ENCODE measurements at regions not wholly inside any gene's neighbourhood (a gene's known extent, or its start where the extent isn't known, plus 50 kb on each side); places are given as distances from the start of the nearest gene placed in this dataset.

DNA sequence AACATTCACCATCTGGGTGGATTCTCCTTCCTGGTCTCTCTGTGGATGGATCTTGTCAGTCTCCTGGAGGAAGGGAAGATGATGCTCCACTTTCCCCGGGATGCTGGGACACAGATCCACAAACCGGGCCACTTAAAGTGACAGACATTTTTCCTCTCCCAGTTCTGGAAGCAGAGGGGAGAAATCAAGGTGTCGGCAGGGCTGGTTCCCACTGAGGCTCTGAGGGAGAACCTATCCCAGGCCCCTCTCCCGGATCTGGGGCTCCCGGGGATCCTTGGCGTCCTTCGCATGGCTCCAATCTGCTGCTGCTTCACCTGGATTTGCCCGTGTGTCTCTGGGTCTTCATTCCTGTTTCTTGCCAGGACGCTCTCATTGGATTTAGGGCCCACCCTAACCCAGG is 263.1 kb upstream of the TNRC6C start:
- no peak for DNase-seq

DNA sequence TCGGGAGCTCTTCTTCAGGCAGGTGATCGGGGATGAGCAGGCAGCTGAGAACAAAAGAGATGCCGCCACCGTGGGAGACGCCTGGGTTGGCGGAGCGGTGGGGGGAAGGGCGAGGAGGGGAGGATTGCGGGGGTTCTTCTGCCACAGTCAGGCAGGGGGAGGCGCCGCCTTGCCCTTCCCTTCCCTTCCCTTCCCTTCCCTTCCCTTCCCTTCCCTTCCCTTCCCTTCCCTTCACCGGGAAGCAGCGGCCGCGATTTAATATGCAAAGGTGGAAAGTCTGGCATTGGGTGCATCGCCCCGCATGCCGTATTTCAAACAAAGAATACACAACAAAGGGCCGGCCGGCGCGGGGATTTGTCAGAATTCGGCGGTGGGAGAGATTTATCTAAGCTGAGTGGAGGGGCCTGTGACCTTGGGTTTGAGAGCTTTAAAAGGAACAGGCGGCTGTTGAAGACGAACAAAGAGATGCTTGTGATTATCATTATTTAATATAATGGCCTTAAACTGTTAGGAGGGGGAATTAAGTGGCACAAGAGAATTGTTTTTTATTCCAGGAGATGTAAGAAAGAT is 262.3 kb upstream of the TNRC6C start:
- DNase-seq: no peak

DNA sequence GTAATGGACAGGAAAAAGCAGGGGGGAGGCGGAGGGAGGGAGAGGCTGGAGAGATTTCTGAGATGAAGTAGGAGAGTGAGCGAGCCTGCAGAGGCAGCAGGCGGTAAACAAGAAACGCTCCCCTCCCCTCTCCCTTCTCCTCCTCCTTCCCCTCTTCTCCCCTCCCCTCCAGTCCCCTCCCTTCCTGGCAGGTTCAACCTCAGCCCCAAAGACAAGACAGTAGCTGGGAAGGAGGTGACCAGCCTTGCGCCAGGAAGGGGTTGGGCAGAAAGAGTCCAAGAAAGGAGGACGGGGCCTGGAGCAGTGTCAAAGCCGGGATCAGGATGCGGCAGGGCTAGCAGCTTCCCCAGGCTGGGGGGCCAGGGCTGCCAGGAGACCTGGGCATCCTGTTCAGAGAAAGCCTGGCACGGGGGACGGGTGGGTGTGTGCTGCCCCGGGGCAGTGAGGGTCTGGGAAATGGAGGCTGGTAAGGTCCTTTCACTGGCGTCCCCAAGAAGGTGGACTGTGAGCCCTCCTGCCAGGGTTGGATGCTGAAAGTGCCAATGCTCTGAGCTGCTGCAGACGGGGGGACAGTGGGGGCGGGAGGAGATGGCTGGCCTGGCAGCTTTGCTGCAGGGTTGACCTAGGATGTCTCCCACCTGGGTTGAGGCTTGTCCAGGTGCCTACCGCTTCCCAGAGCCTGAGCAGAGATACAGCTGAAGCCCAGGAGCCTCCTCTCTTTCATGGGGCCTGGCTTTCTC is 261.6 kb upstream of the TNRC6C start:
- no peak for DNase-seq

DNA sequence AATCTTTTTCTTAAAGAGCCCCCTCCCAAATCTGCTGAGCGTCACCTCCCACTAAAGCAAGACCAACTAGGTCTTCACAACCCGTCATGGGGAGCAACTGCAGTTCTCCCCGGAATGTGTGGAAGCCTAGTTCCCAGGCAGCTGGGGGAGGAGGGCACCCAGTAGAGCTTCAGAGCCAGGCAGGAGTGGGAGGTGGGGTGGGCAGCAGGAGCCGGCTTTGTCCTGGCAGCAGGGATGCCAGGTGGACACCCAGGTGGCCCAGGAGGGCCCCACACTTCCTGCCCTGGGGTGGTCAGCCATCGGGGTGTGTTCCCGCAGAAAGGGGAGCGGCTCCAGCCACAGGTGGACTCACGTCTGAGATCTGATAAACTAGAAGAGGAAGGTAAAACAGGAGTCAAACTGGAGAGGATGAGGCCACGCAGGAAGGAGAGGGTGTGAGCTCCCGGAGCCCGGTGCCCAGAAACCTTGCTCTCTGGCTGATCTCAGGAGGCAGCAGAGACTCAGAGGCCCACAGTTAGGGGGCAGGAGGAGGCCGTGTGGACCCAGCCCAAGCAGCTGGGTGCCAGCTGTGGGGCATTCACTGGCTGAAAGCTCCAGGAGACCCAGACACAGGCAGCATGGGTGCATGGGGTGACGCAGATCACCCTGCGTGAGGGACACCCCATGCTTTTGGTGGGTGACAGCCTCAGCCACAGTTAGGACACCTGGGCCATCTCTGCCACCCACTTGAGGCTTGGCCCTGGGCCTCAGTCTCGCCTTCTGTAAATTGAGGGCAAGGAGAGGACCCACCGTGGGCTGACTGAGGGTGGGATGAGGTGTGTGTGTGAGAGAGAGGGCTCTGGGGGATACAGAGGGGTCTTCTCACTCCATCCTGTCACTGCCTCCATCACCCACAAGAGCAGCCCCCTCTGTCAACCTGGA is 260.8 kb upstream of the TNRC6C start:
- no peak for DNase-seq

DNA sequence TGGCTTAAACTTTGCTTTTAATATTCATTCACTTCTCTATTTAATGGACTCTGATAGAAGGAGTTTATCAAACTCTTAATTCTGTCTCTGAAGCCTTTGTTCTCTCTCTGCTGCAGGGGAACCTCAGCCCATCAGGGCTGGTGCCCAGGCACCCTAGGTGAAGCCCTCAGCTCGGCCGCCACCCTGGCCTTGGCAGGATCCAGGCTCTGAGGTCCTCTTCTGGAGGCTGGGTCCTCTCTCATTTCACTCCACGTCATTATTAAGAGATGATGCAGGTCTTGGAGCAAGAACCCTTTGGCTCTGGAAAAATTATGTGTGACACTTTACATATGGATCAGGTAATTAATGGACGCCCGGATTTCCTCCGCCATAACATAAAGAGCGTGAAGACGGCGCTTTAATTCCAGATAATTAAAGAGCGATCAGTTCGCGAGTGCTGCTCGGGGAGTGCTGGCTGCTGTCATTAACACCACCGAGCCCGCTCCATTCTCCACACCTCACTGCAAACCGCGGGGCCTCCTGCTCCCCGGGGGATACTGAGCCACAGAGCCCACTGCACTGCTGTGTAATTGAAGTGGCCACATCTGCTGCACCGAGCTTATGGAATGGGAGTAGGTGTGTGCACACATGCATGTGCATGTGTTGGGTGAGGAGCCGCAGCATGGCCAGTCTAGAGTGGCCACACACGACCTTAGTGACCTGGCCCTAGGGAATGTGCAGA is 259.4 kb upstream of the TNRC6C start:
- no peak for DNase-seq

DNA sequence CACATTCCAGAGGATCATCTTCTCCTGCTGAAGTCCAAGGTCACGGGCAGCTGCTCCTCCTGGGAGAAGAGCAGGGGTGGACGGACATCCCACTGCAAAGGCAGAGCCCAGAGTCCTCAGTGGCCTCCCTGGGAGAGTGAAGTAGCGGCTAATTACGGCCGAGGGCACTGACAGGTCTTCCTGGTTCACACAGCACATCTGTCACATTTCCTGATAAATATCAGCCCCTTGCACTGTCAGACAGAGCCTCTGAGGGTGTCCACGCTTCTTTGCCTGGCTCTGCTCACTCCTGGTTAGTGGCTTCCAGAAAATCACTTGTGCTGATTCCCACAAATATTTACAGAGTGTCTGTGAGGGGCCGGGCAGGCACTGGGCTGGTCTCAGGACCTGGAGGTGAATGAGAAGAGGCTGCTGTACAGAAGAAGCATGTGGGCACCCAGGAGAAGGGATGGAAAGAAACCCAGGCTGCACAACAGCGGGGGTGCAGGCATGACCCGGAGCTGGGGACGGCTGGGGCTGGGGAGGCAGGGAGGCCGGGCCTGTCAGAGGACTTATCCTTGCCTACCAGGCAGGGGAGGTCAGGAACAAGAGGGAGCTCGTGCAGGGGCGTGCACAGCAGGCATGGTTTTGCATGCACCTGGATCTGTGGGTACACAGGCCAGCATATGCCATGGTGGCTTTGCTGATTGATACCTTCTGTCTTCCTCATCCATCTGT is 258.2 kb upstream of the TNRC6C start:
- no peak for DNase-seq

DNA sequence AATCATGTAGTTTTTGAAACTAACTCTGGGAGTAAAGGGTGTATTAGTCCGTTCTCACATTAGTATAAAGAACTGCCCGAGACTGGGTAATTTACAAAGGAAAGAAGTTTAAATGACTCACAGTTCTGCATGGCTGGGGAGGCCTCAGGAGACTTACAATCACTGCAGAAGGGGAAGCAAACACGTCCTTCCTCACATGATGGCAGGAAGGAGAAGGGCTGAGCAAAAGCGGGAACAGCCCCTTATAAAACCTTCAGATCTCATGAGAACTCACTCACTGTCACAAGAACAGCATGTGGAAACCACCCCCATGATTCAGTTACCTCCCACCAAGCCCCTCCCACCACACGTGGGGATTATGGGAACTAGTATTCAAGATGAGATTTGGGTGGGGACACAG is 256.5 kb upstream of the TNRC6C start:
- no peak for DNase-seq

DNA sequence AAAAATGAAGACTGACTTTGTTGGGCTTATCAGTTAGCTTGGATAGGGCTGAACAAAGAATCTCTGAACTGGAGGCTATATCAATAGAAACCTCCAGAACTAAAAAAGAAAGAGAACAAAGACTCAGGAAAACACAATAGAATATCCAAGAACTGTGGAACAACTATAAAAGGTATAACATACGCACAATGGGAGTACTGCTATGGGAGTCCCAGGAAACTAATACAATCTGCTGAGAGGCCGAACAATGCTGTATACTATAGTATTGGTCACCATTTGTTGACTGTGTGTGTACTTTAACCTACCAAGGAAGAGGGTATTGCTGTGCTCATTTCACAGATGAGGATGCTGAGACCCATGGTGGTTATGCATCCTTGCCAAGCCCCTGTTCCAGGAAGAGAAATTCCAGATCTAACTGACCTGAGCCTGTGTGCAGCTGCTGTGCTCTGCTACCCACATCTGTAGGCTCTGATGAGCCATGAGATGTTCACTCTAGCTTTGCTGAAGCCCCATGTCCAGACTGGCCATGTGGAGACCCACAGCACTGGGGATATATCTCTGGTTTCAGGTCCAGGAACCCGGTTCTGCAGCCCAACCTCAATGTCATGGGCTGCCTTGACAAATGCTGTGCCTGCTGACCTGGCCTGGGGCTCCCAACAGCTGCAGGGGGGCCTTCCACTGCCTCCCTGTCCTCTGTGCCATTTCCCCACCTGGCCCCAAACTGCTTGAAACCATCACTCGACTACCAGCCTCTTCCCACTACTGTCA is 254.3 kb upstream of the TNRC6C start:
- no peak for DNase-seq

DNA sequence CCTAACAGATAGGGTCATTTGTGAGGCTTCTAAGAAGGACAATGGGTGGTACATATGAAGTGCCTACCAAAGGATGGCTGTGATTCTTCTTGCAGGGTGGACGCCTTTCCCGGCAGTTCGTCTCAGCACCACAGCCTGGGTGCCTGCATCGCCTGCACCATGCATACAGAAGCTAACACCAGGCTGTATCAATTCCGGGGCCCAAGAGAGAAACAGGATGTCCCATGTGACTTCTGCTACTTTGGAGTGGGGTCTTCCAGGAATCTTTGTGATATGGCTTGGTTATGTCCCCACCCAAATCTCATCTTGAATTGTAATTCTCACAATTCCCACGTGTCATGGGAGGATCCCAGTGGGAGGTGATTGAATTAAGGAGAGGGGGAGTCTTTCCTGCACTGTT is 251.6 kb upstream of the TNRC6C start:
- no peak for DNase-seq

DNA sequence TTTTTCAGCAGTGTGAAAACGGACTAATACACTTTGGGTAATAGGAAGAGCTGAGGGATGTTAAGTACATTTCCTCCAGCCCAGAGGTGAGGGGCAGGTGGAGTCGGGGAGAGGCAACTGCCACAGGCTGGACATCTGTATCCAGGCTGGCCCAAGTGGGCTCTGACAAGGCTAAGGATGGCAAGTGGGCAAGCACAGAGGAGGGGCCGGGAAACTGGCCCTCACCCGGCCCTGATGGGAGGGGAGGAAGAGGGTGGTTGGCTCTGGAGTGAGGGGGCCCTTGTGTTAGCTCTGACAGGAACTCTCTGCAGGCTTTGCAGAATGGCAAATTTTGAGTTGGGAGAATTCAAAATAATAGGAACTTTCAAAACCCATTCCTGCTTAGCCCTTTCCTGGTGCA is 251.0 kb upstream of the TNRC6C start:
- no peak for DNase-seq

DNA sequence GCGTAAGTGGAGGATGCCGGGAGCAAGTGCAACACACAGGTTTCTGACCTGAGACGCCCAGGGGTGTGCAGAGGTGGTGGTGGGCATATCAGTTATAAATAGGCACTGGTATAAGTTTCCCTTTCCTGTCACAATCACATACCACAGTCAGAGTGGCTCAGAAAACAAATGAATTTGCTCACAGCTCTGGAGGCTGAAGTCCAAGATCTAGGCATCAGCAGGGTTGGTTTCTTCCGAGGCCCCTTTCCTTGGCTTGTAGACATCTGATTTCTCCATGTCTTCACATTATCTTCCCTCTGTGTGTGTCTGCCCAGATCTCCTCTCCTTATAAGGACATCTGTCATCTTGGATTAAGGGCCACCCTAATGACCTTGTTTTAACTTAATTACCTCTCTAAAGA is 250.5 kb upstream of the TNRC6C start:
- no peak for DNase-seq

DNA sequence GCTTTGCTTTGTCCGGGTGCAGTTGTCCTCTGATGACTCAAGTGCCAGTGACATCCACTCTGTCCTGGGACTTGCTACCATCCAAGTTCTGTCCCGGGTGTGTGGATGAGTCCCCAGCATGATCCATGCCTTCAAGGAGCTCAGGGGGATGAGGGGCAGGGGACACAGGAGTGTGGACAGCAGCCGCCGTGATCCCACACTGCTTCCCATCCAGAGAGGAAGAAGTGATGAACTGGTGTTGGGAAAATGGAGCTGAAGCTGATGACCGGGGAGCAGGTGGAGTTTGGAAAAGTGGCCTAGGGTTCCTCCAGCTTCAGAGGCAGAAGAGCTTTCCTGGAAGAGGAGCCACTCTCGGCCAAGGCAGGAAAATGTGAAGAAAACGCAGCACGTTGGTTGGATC is 249.6 kb upstream of the TNRC6C start:
- DNase-seq: no peak

DNA sequence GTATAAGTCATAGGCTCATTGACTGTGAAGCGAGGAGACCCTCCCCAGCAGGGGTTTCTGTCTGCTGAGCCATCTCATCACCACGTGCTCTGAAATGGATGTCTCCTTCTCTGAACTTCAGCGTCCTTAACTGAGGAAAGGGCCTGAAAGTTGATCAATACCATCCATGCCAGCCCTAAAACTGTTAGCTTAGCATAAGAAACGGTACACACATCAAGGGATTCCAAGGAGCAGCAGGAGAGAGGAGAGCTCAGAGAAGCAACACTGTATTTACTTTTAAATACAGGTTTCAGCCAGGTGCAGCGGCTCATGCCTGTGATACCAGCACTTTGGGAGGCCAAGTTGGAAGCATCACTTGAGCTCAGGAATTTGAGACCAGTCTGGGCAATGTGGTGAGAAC is 248.9 kb upstream of the TNRC6C start:
- DNase-seq: no peak

DNA sequence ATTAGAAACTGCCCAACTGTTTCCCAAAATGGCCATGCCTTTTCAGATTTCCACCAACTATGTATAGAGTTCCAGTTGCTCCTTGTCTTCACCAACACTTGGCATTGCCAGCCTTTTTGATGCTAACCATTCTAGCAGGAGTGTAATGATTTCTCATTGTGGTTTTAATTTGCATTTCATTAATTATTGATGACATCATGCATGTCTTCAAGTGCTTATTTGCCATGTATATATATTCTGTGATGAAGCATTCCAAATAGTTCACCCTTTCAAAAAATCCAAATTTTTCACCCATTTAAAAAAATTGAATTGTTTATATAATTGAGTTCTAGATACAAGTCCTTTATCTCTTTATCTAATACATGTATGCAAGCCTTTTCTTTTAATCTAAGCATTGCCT is 245.9 kb upstream of the TNRC6C start:
- DNase-seq: no peak

DNA sequence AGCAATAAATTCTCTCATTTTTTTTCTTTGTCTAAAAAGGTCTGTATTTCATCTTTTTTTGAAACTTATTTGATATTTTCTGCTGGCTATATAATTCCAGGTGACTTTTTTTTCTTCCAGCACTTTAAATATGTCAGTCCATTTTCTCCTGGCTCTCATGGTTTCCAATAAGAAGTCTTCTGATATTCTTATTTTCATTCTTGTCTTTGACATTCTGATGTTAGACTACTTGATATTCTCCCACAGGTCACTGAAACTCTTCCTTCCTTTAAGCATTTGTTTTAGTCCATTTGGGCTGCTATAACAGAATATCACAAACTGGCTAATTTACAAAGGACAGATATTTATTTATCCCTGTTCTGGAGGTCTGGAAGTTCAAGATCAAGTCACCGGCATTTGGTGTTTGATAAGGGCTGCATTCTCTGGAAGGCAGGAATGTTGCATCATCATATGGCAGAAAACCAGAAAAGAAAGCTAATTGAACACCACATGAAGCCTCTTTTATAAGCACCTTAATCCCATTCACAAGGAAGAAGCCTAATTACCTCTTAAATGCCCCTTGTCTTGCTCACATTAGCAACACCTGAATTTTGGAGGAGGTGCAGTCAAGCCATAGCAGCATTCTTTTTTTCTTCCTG is 242.1 kb upstream of the TNRC6C start:
- no peak for DNase-seq

DNA sequence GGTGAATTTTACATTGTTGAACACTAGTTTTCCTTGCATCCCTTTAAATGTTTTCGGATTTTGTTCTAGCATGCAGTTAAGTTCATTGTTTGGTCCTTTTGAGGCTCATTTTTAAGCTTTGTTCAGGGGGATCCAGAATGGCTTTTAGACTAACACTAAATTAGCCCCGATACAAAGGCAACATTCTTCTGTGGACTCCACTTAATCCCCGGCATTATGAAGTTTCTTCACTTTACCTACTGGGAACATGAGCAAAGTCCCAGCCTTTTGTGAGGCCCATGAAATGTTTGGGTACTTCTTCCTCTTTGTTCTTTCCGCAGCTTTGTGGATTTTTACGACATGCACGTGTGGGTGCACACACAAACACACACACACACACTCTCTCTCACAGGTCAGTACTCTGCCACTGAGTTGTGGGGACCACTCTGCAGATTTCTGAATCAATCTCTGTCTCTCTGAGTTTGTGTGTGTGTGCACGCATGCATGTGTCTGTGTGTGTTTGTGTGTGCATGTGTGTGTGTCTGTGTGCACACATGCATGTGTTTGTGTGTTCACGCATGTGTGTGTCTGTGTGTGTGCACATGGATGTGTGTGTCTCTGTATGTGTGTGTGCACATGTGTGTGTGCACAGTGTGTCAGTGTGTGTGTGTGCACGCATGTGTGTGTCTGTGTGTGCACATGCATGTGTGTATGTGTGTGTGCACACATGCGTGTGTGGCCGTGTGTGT is 240.4 kb upstream of the TNRC6C start:
- DNase-seq: no peak

DNA sequence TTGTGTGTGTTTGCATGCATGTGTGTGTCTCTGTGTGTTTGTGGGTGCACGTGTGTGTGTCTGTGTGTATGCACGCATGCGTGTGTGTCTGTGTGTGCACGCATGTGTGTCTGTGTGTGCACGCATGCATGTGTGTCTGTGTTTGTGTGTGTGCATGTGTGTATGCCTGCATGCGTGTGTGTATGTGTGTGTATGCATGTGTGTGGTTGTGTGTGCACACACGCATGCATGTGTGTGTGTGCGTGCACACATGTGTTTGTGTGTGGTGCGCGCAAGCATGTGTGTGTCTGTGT is 239.9 kb upstream of the TNRC6C start:
- no peak for DNase-seq

DNA sequence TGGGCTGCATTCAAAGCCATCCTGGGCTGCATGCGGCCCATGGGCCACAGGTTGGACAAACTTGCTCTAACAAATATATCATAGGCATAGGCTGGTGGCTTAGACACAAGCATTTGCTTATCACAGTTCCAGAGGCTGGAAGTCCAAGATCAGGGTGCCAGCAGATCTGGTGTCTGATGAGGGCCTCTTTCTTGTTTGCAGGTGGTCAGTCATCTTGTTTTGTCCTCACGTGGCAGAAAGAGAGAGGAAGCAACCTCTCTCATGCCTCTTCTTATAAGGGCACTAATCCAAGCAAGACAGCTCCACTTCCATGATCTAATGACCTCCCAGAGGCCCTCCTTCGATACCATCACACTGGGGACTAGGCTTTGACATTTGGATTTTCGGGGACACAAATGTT is 238.7 kb upstream of the TNRC6C start:
- no peak for DNase-seq

DNA sequence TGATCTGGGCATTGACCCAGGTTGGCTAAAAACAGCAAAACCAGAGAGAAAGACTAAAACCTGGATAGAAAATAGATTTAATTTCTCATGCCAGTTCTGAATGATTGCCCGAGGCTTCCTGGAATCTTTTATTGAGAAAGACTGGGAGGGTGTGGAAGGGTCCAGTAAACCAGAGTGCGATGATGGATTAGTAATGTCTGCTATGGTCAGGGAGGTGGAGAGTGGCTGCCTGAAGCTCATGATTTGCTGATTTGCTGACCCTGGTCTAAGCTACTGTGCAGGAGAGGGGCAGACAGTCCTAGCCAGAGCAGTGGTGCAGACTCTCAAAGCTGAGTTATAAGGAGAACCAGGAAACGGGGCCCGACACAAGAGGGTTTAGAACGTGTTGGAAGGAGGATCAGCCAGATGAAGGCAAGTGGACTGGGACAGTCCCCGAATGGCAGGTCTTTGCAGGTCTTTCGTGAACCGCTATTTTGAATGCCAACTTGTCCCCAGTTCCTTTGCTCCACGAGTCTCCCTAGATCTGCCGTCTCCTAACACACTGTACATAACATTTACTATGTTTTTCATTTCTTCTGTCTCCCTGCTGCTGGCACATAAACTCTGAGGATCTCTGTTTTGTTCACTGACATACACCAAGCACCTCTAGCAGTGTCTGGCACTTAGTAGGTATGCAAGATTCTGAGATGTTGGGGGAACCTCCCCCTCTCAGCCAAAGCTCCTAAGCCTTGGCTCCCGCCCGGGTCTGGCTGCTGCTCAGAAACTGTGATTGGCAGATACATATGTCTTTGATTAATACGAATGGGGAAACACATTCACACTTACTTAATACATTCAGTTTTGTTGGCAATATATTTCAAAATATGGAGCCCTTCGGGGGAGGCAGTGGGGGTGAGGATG is 237.3 kb upstream of the TNRC6C start:
- no peak for DNase-seq

DNA sequence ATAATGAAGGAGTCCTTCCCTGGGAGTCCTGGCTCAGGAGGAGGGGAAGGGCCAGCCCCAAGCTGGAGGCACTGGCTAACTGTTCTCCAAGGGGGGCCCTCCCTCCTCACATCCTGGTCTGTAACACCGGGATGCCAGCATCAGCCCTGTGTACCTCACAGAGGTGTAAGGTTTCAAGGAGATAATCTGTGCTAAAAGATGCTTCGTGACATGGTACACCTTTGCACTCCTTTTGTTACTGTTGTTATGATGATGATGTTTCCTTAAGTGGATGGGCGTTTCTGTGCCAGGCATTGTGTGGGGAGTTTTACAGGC is 236.7 kb upstream of the TNRC6C start:
- no peak for DNase-seq
